HG02870 (cell line): ENCODE measurements at regions not wholly inside any gene's neighbourhood (a gene's known extent, or its start where the extent isn't known, plus 50 kb on each side); places are given as distances from the start of the nearest gene placed in this dataset.
"Not testable (repeated sequence)": the region's sequence is repeated elsewhere in the genome, so short reads cannot be mapped to it uniquely, and the experiment has no call there.

Experiments used
- ATAC-seq: cut with Tn5 transposase; IDR thresholded peaks from one replicate; pipeline ENCODE4 v1.9.1; 2021; ENCODE audit warnings: mild to moderate bottlenecking, moderate library complexity; ENCODE audit not compliant: unreplicated experiment

DNA sequence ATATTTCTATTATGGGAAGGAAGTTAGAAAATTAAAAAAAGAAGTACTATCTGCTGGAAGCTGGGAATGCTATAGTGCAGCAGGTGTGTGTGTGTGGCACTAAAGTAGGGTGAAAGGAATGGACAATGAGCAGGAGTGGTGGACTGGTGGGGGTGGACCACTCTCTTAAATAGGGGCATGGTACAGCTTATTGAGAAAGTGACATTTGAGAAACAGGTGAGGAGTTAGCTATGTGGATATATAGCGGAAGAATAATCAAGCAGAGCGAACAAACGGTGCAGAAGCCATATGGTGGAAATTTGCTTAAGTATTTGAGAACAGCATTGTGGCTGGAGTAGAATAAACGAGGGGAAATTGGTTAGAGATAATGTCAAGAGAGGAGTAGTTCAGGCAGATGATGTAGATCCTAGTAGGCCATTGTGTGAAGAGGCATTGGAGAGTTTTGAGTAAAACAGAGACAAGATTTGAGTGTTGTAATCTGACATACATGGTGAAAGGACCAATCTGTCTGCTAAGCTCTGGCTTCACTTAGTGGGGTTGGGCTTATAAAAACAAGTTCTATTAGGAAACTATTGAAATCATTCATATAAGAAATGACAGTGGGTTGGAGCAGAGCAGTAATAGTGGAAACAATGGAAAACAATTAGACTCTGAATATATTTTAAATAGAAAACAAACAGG, 149.2 kb upstream of the SYT10 start:
- ATAC-seq = no peak

DNA sequence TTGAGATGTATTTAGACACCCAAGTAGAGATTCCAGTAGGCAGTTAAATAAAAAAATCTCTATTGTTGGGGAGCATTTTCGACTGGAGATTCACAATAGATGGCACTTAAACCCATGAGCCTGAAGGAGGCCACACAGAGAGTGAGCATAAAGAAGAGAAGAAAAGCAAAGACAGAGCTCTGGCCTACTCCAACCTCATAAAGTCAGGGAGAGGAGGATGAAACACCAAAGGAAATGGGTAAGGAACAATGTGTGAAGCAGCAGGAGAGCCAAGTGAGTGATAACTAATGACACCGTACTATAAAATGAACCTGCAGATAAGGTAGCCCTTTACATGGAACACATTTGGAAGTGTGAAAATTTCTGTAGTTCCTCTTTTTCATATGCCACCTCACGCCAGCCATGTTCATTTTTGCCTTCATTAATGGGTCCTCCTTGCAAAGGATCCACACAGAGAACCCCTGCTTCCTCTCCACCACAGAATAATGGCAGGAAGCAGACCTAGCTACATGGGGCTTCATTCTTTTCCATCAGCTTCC, 150.0 kb upstream of the SYT10 start:
- no peak for ATAC-seq

DNA sequence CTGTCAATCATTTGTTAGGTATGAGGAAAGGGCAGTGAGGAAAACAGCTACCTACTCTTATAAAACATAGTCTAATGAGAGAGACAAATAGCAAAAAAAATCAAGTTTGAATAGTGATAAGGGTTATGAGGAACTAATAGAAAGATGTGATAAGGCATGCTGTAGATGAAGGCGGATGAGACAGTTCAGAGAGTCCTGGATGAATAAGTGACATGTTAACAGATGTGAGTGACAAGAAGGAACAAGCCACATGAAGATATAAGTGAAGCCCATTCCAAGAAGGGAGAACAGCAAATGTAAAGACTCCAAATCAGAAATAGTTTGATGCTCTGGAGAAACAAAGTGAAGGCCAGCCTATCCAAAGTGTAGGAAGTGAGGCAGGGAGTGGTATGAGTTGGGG, 154.1 kb upstream of the SYT10 start:
- ATAC-seq = no peak

DNA sequence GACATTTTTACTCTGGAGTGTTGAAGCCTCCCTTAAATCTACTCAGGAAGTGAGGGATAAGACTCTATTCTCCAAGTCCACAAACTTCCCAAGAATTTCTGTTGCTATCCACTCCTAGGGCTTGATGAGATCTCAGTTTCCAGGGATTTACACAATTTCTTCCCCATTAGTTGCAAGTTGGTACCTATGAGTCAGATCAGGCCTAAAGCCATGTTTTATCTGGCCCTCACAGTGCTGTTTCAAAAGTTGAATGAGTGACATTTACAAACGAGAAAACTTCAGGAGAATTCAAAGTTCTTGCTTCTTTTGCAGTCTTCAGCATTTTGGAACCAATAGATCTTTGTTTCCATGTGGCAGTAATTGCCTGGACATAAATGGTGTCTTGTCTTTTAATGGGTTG, 156.4 kb upstream of the SYT10 start:
- ATAC-seq = no peak

DNA sequence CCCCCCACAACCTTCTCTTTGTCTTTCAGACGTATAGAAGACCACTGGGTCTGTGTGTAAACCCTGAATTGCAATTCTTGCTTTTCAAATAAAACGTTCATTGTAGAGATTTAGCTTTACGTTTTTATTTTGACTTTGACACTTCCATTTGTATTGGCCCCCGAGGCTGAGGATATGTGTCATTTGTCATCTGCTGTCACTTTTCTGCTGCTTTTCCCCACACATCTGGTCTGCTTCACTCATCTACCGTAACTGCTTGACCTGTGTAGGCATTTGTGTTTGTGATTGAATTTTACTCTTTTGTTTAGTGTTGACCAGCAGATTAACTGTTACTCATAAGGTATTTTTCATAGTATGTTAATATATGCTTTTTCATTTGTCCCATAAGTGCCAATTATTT, 157.2 kb upstream of the SYT10 start:
- ATAC-seq = no peak

DNA sequence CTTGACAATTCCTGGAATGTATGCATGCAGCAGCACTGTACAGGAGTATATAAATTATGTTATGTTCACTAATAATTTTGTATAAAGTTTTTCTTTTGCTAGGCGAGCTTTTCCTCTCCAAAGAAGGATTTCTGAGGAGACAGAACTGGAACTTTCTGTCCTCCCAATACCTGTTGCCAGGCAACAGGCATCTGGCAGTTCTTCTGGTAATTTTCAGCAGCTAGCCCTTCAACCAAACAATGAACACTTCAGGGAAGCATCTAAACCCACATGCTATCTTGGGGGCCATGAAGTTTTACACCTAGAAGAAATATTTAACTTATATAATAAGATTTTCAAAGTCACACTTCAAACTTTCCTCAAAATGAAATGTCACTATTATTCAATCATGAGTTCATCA, 162.9 kb upstream of the SYT10 start:
- no peak for ATAC-seq

DNA sequence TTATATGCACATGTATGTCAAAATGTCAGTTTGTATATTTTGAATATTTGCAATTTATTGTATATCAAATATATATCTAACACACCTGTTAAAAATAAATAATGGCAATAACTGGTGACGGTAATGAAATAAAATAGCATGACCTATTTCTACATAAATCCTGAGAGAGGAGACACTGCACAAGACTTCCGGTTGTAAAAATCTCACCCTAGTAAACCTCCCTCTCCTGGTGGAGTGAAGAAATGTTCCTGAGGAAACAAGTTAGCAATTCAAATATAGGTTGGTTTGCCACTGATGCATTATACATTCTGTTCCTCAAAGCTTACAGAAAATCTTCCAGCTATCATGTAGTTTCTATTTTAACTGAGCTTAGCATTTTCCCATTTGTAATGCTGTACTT, 166.1 kb upstream of the SYT10 start:
- ATAC-seq = no peak

DNA sequence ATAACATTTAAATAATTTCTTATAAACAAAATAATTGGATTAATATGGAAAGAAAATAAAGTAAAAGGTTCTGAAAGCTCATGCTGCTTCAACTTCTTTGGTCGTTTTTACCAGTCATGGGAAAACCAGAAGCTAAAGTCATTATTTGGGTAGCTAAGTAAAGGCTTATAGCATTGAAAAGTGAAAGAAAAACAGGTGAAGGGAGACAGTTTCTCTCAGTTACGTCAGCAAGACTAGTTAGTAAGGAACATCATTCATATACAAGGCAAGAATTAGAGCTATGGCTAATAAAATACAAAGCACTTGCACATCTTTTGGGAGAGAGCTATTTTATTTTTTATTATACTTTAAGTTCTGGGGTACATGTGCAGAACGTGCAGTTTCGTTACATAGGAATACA, 170.3 kb upstream of the SYT10 start:
- no peak for ATAC-seq

DNA sequence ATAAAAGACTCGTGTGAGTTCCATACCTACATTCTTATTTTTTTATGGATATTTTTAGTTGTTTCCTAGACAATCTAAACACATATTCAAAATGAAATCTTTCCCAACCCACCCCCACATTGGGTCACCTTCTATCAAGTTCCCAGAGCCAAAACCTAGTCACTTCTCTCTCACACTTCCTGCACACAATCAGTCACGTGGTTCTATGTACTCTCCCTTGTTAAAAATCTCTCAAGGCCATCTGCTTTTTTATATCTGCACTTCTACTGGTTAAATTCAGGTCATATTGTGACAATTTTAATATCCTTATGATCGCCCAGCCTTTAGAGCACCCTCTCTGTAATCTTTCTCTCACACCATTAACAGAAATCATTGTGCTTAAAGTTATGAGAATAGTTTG, 175.0 kb upstream of the SYT10 start:
- no peak for ATAC-seq

DNA sequence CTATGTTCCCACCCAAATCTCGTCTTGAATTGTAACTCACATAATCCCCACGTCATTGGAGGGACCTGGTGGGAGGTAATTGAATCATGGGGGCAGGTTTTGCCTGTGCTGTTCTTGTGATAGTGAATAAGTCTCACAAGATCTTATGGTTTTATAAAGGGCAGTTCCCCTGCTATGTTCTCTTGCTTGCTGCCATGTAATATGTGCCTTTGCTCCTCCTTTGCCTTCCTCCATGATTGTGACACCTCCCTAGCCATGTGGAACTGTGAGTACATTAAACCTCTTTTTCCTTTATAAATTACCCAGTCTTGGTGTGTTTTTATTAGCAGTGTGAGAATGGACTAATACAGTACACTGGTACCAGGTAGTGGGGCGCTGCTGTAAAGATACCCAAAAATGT, 177.6 kb upstream of the SYT10 start:
- ATAC-seq = no peak

DNA sequence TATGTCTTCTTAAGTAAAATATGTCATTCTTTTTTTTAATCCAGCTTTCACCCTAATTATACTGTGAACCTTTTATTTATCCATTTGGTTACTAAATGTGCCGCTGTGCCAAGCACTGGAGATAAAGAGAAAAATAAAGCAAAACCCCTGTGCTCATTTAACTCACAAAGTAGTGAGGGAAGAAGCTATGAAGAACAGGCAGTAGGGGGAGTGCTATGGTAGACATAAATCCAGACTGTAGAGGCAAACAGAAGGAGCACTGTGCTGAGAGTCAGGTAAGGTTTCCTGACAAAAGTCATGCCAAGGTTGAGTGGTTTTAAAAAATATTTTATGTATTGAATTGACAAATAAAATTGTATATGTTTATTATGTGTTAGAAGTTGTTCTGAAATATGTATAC, 188.5 kb upstream of the SYT10 start:
- ATAC-seq = no peak

DNA sequence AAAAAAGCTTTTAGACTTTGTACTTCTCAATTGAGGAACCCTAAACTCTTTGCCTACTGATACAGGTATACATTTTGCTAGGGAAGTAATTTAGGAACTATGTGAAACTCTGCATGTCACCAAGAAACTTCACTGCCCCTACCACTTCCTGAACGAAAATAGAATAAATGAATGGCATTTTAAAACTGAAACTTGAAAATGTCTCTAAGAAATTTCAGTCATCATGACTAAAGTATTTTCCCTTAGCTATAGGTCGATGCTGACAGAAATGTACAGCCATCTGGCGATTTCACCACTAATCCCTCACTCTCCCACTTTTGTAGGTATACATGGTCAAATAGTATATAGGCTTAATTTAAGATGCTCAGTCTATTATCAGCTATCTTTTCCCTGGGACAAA, 194.9 kb upstream of the SYT10 start:
- ATAC-seq = no peak

DNA sequence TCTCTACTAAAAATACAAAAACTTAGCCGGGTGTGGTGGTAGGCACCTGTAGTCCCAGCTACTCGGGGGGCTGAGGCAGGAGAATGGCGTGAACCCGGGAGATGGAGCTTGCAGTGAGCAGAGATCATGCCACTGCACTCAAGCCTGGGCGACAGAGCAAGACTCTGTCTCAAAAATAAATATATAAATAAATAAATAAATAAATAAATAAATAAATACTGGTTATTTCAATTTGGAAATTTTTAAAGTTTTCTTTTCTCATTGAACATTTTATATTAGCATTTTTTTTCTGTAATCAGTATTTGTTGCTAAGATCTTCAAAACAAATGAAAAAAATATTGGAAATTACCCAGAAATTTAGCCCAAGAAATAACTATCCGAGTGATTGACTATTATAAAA, 197.3 kb upstream of the SYT10 start:
- ATAC-seq = not testable (repeated sequence)

DNA sequence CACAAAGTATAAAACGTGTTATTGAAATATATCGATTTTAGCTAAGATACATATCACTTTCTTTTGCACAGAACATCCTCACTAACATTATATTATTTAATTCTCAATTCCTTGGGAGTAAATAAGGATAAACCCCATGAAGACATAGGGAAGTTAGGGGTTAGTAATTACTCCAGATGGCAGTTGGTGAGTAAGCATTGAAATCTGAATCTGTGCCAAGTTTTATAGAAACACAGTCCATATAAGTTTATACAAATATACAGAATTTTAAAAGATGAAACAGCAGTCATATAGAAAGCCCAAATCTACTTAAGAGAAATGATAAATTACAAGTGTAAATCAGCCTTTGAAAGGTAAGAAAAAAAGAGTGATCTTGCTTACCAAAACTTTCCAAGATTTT, 200.4 kb upstream of the SYT10 start:
- no peak for ATAC-seq

DNA sequence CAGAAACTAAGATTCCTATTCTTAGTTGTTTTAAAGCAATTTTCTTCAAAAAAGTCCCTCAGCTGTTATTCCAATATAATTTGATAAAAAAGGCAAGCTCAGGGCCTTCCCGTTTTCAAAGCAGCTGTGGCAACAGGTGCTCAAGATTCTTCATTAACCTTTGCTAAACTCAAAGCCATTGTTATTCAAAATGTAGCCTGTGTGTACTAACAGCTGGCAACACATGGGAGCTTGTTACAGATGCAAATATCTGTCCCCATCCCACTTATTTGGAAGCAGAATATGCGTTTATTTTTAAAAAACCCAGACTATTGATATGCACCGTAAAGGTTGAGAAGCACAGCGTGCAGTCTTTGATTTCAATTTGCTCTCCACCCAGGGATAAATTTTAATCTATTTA, 210.4 kb upstream of the SYT10 start:
- ATAC-seq = no peak

DNA sequence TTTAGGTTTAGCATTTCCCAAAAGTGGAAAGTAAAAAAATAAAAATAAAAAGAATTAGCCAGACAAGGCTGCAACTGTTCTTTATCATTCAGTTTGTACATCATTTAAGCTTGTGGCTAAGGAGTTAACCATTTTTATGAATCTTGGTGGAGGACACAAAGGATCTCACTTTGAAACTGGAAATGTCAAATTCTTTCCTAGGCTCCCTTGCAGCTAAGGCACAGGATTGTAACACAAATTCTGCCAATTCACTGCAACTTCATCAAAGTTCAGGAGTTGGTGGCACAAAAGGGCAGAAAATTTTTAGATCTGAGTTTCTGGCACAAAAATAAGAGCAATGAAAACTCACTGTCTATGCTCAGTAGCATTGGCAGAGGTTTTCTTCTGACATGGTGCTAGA, 211.2 kb upstream of the SYT10 start:
- no peak for ATAC-seq

DNA sequence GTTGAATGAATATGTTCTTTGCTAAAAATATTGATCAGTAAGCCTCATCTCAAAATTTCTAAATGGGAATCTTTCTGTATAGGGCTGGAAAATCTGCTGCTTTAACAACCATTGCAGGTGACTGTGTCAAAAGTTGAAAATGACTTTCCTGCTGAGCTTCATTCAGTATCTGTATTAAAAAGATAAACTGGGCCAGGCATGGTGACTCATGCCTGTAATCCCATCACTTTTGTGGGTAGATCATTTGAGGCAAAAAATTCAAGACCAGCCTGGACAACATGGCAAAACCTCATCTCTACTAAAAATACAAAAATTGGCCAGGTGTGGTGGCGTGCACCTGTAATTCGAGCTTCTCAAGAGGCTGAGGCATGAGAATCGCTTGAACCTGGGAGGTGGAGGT, 213.7 kb upstream of the SYT10 start:
- no peak for ATAC-seq

DNA sequence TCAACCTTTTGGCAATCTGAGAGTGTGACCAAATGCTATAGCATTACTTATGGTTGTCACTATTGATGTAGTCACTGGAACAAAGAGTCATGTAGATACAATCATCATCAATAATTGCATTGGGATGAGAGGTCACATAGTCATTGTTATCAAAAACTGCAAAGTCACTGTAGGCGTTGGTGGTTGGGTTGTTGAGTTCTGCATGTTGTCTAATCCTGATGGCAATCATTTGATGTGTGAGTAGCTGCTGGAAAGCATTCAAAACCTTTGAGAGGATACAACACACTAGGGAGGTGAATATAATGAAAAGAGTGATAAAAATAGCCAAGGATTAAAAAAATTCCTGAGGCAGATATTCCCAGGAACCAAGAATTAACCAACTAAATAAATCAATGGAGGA, 214.7 kb upstream of the SYT10 start:
- no peak for ATAC-seq

DNA sequence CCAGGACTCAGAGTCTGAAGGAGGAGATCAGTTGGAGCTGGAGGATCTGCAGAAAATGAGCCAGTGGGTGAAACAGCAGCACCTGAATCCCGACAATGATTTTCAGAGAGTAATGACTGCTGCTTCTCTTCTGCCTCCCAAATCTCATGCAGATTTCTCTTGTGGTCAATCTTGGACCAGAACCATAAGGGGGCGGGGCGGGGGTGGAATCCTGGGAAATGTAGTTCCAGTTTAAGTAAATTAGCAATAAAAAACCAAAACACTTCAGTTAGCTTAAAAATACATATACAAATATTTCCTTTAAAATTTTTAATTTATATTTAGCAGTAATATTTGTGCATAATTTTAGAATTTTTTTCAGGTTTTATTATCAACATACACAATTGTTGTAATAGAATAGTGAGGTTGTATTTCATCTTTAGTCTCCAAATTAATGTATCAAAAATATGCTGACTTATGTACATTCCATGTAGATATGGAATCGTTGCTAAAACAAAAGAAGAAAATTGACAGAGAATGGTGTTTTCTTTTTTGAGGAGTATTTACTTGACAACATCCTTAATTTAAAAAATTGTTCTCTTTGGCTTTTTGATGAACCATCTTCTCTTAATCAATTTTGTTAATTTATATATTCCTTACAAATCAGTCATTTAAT, 223.5 kb upstream of the SYT10 start:
- no peak for ATAC-seq

DNA sequence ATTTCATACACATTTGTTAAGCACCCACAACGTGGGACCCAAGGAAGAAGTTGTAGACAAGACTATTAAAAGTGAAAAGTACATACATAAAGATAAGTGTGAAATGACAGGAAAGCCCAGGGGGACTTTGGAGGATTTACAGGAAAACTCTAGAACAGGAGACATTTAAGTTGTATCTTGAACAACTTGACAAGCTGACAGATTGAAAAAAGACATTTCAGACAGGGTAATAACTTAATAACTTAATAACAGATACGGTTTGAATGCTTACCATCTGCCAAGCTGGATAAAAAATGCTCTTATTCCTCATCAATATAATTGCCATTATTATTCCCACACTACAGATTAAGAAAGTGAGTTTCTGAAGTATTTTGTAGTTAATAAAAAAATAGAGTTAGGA, 229.7 kb upstream of the SYT10 start:
- no peak for ATAC-seq

DNA sequence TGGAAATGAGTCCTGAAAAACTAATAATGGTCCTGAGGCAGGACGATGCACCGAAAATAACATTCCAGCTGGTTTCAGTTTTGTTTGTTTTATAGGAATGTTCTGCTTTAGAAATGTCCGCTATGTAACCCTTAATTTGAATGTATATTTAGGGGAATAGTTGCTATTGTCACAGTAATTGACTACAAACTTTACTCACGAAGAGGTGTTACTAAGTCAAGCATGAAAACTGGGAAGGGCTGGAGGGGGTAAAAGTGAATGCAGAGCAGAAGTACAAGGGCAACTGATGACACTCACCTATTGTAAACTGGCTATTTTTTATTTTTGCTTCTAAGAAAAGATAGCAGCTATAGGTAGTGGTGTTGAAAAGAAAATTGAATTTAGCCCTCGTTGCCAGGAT, 230.7 kb upstream of the SYT10 start:
- ATAC-seq = no peak

DNA sequence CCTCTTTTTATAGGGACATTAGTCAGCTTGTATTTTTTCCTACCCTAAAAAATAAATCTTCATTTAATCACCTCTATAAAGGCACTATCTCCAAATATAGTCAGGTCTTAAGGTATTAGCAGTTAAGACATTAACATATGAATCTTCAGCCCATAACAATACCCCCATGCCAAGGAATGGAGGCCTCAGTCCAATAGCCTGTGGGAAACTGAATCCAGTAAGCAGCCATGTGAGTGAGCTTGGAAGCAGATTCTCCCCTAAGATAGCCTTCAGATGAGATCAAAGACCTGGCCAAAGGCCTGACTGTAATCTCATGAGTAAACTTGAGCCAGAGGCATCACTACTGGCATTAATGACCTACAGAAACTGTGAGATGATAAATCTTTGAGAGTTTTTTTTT, 232.1 kb upstream of the SYT10 start:
- no peak for ATAC-seq
